Breast epithelium (tissue), 4 donors: ENCODE measurements at regions not wholly inside any gene's neighbourhood (a gene's known extent, or its start where the extent isn't known, plus 50 kb on each side); places are given as distances from the start of the nearest gene placed in this dataset.
"Not testable (repeated sequence)": the region's sequence is repeated elsewhere in the genome, so short reads cannot be mapped to it uniquely, and the experiment has no call there.

Experiments
- DNase-seq, 2 donors: peaks; one replicate each; pipeline ENCODE4 v3.0.0-alpha.2; 2019; ENCODE audit warnings: low spot score in 2 of 2
- H3K27ac ChIP-seq, 2 donors: fragments of 200-600 bp; sonication (generic) in 1 of 2; one replicate each; pipeline ENCODE4 v1.5.1; 2016 to 2019; ENCODE audit warnings: mild to moderate bottlenecking in 1 of 2
- H3K27me3 ChIP-seq, 2 donors: fragments of 200-600 bp; sonication (generic) in 1 of 2; one replicate each; pipeline versions ENCODE4 v1.5.1 to v1.6.0; 2017 to 2019; ENCODE audit warnings: control low read depth in 1 of 2, mild to moderate bottlenecking in 1 of 2
- H3K36me3 ChIP-seq: fragments of 200-600 bp; one replicate; pipeline ENCODE4 v1.5.1; 2019
- H3K4me1 ChIP-seq, 2 donors: fragments of 200-600 bp; sonication (generic); one replicate each; pipeline ENCODE4 v1.5.1; 2016 to 2019; ENCODE audit warnings: control low read depth in 1 of 2
- H3K4me3 ChIP-seq, 3 donors: fragments of 200-600 bp; sonication (generic); 1 replicate in 2 of 3; 2 replicates in 1 of 3; pipeline ENCODE4 v1.5.1; 2016 to 2019; ENCODE audit warnings: mild to moderate bottlenecking in 3 of 3, moderate library complexity in 2 of 3
- H3K9me3 ChIP-seq, 2 donors: fragments of 200-600 bp; sonication (generic) in 1 of 2; one replicate each; pipeline ENCODE4 v1.5.1; 2016 to 2019; ENCODE audit warnings: control low read depth in 1 of 2
- POLR2A ChIP-seq: fragments of 450-650 bp; IDR thresholded peaks from one replicate; pipeline ENCODE4 v1.6.1; 2016; ENCODE audit warnings: antibody characterized with exemption, mild to moderate bottlenecking, moderate library complexity
- POLR2AphosphoS5 ChIP-seq, 3 donors: sonication (generic); formaldehyde crosslinking; IDR thresholded peaks; one replicate each; pipeline ENCODE4 v1.6.1; 2017; ENCODE audit warnings: antibody characterized with exemption in 3 of 3
- intact Hi-C: fragments of 100-400 bp; cut with DNase I; formaldehyde crosslinking; loops from one replicate; pipeline ENCODE4 v1.15.1; 2023; ENCODE audit warnings: low total_unique reads
- TF ChIP-seq, protein P1 (sequence below), 3 donors: fragments of 450-650 bp; IDR thresholded peaks; one replicate each; pipeline ENCODE4 v1.5.1; 2016 to 2017; ENCODE audit warnings: antibody characterized with exemption in 3 of 3, mild to moderate bottlenecking in 3 of 3, moderate library complexity in 3 of 3

DNA sequence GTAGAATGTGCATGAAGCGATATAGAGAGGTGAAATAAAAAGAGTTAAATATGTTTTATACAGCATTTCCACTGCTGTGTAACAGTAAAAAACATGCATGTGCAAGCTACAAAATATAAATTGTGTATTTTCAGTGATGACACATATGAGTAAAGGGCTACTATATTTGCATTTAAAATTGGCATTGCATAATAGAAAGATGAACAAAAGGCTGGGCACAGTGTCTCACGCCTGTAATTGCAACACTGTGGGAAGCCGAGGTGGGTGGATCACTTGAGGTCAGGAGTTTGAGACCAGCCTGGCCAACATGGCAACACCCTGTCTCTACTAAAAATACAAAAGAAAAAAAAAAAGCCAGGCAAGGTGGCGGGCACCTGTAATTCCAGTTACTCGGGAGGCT is 79.8 kb upstream of the CCDC71L start:
- no peak for TF ChIP-seq POLR2A
- no peaks in the 10 kb centered on the region for H3K4me1 ChIP-seq
- H3K36me3 ChIP-seq: no peaks in the 10 kb centered on the region
- no peak overlapping the region for H3K27ac ChIP-seq
- no peaks in the 10 kb centered on the region for H3K9me3 ChIP-seq
- H3K27me3 ChIP-seq: no peaks in the 10 kb centered on the region
- H3K4me3 ChIP-seq: no peak overlapping the region
- intact Hi-C loops: no loop called here
- DNase-seq: no peak

DNA sequence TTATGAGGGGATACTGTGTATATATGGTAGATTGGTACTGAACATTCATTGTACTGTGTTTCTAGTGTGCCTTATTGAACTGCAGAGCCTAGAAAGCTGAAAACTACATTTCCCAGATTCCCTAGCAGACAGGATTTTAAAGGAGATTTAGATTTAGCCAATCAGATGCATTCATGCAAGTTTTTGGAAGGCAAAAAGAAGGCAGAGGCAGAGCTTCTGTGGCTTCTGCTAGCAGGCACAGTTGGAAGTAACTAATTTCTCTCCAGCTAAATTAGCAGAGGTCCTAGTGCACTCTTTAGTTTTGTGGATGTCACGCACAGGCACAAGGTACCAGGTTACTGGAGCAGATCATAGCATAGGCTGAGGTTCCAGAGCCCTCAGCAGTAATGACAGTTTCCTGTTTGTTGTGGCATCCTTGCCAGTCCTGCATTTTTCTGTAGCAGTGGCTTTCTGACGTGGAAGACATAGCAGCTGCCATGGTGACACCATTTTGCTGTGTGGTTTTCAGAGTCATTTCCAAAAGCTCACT is 83.7 kb upstream of the CCDC71L start:
- Histone ChIP-seq H3K27me3 (no peaks in the 10 kb centered on the region), H3K9me3 (no peaks in the 10 kb centered on the region), H3K27ac (no peak overlapping the region), H3K36me3 (no peaks in the 10 kb centered on the region), H3K4me1 (no peaks in the 10 kb centered on the region), H3K4me3 (no peak overlapping the region)
- intact Hi-C loops: no loop called here
- TF ChIP-seq POLR2AphosphoS5 (IDR thresholded peaks at IDR 0.05): no peak
- TF ChIP-seq POLR2A: no peak
- TF ChIP-seq, protein P1, sequence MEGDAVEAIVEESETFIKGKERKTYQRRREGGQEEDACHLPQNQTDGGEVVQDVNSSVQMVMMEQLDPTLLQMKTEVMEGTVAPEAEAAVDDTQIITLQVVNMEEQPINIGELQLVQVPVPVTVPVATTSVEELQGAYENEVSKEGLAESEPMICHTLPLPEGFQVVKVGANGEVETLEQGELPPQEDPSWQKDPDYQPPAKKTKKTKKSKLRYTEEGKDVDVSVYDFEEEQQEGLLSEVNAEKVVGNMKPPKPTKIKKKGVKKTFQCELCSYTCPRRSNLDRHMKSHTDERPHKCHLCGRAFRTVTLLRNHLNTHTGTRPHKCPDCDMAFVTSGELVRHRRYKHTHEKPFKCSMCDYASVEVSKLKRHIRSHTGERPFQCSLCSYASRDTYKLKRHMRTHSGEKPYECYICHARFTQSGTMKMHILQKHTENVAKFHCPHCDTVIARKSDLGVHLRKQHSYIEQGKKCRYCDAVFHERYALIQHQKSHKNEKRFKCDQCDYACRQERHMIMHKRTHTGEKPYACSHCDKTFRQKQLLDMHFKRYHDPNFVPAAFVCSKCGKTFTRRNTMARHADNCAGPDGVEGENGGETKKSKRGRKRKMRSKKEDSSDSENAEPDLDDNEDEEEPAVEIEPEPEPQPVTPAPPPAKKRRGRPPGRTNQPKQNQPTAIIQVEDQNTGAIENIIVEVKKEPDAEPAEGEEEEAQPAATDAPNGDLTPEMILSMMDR (IDR thresholded peaks at IDR 0.05): no peak
- no peak for DNase-seq

DNA sequence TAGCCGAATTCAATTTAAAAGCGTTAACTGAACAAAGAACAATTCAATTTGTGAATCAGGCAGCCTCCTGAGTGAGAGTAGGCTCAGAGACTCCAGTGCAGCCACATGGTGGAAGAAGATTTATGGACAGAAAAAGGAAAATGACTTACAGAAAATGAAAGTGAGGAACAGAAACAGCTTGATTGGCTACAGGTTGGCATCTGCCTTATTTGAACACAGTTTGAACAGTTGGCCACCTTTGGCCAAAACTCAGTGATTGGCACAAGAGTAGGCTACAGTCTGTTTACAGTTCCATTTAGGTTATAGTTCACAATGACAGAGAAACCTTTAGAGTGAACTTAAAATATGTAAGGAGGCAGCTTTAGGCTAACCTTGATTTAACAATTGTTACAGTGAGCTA is 86.3 kb upstream of the CCDC71L start:
- H3K4me1 ChIP-seq, H3K27me3 ChIP-seq, DNase-seq, H3K36me3 ChIP-seq, H3K4me3 ChIP-seq, intact Hi-C loops, H3K27ac ChIP-seq, H3K9me3 ChIP-seq: not testable (repeated sequence)

DNA sequence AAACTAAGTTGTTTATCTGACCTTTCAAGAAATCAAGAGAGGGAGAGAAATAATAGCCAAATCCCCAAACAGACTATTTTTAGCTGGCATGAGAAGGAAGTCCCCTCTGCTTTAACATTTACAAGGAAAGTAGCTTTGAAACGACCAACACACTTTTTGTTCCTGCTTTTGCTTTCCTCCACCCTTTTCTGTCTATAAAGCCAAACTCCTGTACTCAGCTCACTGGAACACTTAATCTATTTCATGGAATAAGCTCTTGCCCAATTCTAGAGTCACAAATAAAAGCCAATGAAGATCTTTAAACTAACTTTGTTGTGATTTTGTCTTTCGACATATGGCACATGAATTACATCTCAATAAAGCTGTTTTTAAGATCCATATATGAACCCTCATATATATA is 86.8 kb upstream of the CCDC71L start:
- Histone ChIP-seq H3K36me3 (no peaks in the 10 kb centered on the region), H3K9me3 (no peaks in the 10 kb centered on the region), H3K27ac (no peak overlapping the region), H3K27me3 (no peaks in the 10 kb centered on the region), H3K4me1 (no peaks in the 10 kb centered on the region), H3K4me3 (no peak overlapping the region)
- no peak for TF ChIP-seq POLR2A
- TF ChIP-seq POLR2AphosphoS5 (IDR thresholded peaks at IDR 0.05): no peak
- TF ChIP-seq, protein P1 (IDR thresholded peaks at IDR 0.05): no peak
- intact Hi-C loops: no loop called here
- DNase-seq: no peak

DNA sequence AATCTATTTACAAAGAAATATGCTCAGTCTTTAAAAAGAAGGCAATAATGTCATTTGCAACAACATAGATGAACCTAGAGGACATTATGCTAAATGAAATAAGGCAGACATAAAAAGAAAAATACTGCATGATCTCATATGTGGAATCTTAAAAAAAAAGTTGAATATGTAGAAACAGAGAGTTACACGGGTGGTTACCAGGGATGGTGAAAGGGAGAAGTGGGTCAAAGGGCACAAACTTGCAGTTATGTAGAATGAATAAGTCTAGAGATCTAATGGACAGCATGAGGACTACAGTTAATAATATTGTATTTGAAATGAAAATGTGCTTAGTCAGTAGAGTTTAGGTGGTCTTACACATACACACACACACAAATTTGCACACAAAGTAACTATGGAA is 88.2 kb upstream of the CCDC71L start:
- DNase-seq: no peak
- Histone ChIP-seq H3K4me3 (no peak overlapping the region), H3K9me3 (no peaks in the 10 kb centered on the region), H3K27ac (no peak overlapping the region), H3K36me3 (no peaks in the 10 kb centered on the region), H3K4me1 (no peaks in the 10 kb centered on the region), H3K27me3 (no peaks in the 10 kb centered on the region)
- TF ChIP-seq, protein P1 (IDR thresholded peaks at IDR 0.05): no peak
- no peak for TF ChIP-seq POLR2A
- no peak for TF ChIP-seq POLR2AphosphoS5 (IDR thresholded peaks at IDR 0.05)
- intact Hi-C loops: no loop called here

DNA sequence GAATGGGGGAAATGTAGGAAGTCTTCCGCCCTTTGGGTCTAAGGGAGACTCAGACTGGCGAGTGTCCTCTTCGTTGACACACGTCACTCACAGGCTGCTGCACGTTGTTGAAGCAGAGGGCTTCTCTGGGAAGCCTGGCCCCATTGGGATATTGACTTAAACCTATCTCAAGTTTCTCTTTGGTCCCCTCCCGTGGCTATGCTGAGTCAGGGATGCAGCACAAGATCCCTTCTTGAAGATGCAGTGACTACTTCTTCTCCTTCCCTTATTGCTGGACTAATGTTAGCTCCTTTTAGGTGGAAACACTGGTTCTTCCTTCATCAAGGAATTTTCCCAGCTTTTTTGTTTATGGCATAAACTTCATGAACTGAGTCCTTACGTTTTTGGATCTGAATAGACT is 89.8 kb upstream of the CCDC71L start:
- no peak for DNase-seq
- intact Hi-C loops: no loop called here
- no peaks in the 10 kb centered on the region for H3K4me1 ChIP-seq
- no peaks in the 10 kb centered on the region for H3K9me3 ChIP-seq
- TF ChIP-seq, protein P1 (IDR thresholded peaks at IDR 0.05): no peak
- TF ChIP-seq POLR2AphosphoS5 (IDR thresholded peaks at IDR 0.05): no peak
- TF ChIP-seq POLR2A: no peak
- no peaks in the 10 kb centered on the region for H3K36me3 ChIP-seq
- H3K27me3 ChIP-seq: no peaks in the 10 kb centered on the region
- no peak overlapping the region for H3K27ac ChIP-seq
- H3K4me3 ChIP-seq: no peak overlapping the region
